ENCODE measurements at regions not wholly inside any gene's neighbourhood (a gene's known extent, or its start where the extent isn't known, plus 50 kb on each side); places are given as distances from the start of the nearest gene placed in this dataset.
"Not testable (repeated sequence)": the region's sequence is repeated elsewhere in the genome, so short reads cannot be mapped to it uniquely, and the experiment has no call there.

DNA sequence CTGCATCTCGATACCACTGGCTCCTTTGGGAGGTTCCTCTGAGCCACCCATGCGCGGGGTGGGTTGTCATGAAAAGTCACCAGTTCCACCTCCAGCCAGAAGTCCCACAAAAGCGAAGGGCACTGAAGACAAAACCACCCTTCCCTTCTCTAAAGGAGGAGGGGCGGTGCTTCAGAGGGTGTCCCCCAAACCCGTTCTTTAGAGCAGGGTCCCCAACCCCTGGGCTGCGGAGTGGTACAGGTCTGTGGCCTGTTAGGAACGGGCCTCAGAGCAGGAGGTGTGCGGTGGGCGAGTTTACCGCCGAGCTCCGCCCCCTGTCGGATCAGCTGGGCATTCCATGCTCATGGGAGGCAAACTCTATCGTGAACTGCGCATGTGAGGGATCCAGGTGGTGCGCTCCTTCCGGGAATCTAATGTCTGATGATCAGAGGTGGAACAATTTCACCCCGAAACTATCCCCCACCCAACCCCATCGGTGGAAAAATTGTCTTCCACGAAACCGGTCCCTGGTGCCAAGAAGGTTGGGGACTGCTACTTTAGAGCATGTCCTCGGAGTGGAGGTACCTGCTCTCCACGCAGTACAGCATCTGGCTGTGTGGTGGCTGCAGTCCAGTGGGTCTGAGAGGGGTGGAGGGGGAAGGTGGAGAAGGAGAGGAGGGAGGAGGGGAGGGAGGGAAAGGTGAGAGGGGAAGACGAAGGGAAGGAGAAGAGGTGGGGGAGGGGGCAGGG is 72.9 kb upstream of the SEPTIN5 start:
- no peak for DNase-seq (ENCODE audit: low read depth in 2 of 2)

GRCh38 chr22:19641983-19642451 is 72.3 kb upstream of the SEPTIN5 start:
- DNase-seq (ENCODE audit: low read depth in 2 of 2): no peak

DNA sequence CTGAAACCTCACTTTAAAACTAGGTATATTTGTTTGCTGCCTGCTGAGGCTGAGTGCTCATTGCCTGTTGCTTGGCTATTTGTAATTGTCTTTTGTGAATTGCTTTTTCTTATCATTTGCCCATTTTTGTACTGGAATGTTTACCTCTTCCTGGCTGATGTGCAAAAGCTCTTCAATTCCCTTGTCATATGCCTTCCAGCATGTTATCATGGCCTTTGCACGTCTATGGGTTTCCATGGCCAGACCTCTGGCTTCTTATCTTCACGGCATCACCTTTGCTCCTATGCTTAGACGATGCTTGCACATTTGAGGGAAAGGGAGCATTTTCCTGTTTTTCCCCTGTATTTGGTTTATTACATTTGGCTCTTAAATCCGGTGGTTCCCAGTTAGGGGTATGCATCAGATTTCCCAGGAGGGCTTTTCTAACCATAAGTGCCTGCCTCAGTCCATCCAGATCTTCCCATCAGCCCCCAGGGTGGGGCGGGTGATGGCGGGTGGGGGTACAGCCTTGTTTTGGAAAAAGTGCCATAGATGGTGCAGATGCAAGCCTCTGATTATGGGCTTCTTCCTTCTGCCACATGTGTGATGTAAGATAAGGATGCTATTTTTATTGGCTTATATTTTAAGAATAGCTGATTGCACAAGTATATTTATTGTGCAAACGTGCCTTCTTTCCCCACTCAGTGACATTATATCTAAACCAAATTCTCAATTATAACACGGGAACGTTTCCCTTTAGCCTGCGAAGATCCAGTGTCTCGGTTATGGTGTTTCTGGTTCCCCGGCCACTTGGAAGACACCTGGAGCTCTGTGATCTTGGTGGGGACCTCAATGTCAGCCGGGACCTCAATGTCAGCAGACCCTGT is 70.6 kb upstream of the SEPTIN5 start:
- DNase-seq (ENCODE audit: low read depth in 2 of 2): no peak

GRCh38 chr22:19644314-19645223 is 69.7 kb upstream of the SEPTIN5 start:
- no peak for DNase-seq (ENCODE audit: low read depth in 2 of 2)

DNA sequence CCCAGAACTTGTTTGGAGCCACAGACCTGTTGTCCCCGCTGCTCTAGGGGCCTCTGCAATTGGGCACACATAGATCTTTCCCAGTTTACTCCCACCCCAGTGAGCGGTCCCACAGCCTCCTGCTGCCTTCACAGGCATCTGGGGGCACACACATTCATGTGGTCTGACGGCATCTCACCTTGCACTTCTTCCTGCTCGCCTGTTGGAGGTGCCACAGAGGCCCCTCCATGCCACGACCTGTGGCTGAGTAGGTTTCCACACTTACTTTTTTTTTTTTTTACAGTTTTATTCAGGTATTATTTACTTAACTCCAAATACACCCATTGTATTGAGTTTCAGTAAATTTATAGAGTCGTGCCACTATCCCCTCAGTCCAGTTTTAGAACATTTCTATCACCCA is 68.9 kb upstream of the SEPTIN5 start:
- no peak for DNase-seq (ENCODE audit: low read depth in 2 of 2)

DNA sequence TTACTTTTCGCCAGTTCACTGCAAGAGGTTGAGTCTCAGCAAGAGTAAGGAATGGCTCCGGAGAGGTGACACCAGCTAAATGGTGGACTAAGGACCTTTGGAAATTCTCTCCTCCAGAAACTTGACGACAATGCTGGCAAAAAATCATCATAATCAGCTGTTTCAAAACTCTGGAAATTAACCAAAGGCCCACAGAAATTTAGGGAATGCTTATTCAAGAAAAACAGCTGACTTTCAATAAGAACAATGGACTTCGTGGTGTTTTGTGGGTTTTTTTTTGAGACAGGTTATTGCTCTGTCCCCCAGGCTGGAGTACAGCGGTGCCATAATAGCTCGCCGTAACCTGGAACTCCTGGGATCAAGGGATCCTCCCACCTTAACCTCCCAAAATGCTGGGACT is 68.4 kb upstream of the SEPTIN5 start:
- DNase-seq (ENCODE audit: low read depth in 2 of 2): no peak

GRCh38 chr22:19646383-19646782 is 67.9 kb upstream of the SEPTIN5 start:
- DNase-seq (ENCODE audit: low read depth in 2 of 2): no peak

DNA sequence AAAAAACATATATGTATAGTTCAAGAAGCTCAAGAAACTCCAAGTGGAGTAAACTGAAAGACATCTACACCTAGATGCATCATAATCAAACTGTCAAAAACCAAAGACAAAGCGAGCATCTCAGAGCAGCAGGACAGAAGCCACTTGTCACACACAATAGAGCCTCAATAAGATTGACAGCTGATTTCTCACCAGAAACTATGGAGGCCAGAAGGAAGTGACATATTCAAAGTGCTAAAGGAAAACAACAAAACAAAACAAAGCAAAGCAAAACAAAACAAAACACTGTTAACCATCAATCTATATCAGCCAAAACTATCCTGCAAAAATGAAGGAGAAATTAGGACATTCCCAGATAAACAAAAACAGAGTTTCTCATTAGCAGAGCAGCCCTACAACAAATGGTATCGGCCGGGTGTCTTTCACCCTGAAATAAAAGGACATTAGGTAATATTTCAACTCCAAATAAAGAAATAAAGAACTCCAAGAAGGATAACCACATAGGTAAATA is 65.8 kb upstream of the SEPTIN5 start:
- no peak for DNase-seq (ENCODE audit: low read depth in 2 of 2)

GRCh38 chr22:19652316-19652715 is 62.0 kb upstream of the SEPTIN5 start:
- DNase-seq (ENCODE audit: low read depth in 2 of 2): no peak

- DNase-seq (ENCODE audit: low read depth in 2 of 2): no peak
These were observed 59.8 kb upstream of the SEPTIN5 start for GRCh38 chr22:19654338-19654987.

DNA sequence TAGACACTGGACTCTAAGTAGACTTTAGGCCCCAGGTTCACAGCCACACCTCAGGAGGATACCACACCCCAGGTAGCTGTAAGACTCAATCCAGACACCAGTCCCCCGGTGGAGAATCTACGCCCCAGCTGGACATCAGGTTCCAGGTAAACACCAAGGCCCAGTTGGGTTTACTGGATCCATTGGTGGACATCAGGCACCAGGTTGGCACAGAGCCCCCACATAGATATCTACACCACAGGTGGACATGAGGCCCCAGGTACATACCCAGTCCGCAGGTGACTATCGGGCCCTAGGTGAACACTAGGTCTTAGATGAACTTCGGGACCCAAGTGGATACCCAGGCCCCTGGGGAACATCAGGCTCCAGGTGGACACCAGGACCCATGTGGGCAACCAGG is 58.9 kb upstream of the SEPTIN5 start:
- no peak for DNase-seq (ENCODE audit: low read depth in 2 of 2)

DNA sequence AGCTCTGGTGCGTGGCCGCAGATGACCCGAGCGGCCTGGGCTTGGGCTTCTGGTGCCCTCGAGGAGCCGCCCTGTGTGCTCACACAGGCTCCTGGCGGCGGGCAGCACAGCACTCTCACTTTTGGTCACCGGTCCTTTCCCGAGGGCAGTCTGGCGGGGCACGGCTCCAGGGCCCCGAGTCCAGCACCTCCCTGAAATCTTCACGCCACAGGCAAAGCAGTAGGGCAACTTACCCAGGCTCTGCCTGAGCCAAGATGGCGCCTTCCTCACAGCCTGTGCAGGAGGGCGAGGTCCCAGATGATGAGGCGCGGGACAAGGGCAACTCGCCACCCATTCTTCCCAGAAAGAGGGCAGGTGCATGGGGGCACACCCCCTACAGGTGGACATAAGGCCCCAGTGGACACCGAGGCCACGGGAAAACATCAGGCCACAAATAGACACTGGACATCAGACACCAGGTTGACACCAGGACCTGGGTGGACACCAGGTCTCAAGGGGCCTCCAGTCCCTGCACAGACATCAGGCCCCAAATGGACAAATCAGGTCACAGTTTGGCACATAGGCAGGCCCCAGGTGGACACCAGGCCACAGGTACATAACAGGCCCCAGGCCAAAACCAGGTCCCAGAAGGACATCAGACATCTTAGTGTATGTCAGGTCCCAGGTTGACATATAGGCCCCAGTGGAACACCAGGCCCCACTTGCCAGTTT is 57.6 kb upstream of the SEPTIN5 start:
- no peak for DNase-seq (ENCODE audit: low read depth in 2 of 2)

- DNase-seq (ENCODE audit: low read depth in 2 of 2): no peak
These were observed 56.8 kb upstream of the SEPTIN5 start for GRCh38 chr22:19657252-19658056.

- no peak for DNase-seq (ENCODE audit: low read depth in 2 of 2)
These were observed 56.0 kb upstream of the SEPTIN5 start for GRCh38 chr22:19658057-19658966.

- DNase-seq (ENCODE audit: low read depth in 2 of 2): no peak
These were observed 55.1 kb upstream of the SEPTIN5 start for GRCh38 chr22:19658967-19659804.

GRCh38 chr22:19659805-19660345 is 54.4 kb upstream of the SEPTIN5 start:
- DNase-seq (ENCODE audit: low read depth in 2 of 2): no peak

DNA sequence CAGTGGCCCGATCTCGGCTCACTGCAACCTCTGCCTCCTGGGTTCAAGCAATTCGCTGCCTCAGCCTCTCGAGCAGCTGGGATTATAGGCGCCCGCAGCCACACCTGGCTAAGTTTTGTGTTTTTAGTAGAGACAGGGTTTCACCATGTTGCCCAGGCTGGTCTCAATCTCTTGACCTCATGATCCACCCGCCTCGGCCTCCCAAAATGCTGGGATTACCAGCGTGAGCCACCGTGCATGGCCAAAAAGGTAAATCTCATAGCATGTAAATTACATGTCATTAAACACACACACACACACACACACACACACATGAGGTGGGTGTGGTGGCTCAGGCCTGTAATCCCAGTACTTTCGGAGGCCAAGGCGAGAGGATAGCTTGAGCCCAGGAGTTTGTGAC is 53.7 kb upstream of the SEPTIN5 start:
- DNase-seq (ENCODE audit: low read depth in 2 of 2): not testable (repeated sequence)

All from stimulated activated CD4-positive, alpha-beta T cell treated with anti-CD3 and anti-CD28 coated beads, Interleukin-12 subunit alpha, Interleukin-12 subunit beta, amount 100 ng/mL, for 24 hours (primary cell).